PC-9 (cell line): ENCODE measurements at regions not wholly inside any gene's neighbourhood (a gene's known extent, or its start where the extent isn't known, plus 50 kb on each side); places are given as distances from the start of the nearest gene placed in this dataset.

Experiments
- CTCF ChIP-seq: fragments of 200-600 bp; sonication (generic); conservative IDR thresholded peaks from 2 replicates; pipeline ENCODE4 v1.6.1; 2017; ENCODE audit warnings: mixed run types, antibody characterized with exemption, mild to moderate bottlenecking, moderate library complexity
- EZH2 ChIP-seq: fragments of 200-600 bp; sonication (generic); IDR thresholded peaks from 2 replicates; pipeline ENCODE4 v1.8.0; 2017; ENCODE audit warnings: antibody characterized with exemption, low read depth

- TF ChIP-seq CTCF: no peak
- TF ChIP-seq EZH2: no peak
Measured at GRCh38 chr5:124859027-124859426, 112.6 kb upstream of the ZNF608 start.
